ENCODE measurements at regions not wholly inside any gene's neighbourhood (a gene's known extent, or its start where the extent isn't known, plus 50 kb on each side); places are given as distances from the start of the nearest gene placed in this dataset.
"Not testable (repeated sequence)": the region's sequence is repeated elsewhere in the genome, so short reads cannot be mapped to it uniquely, and the experiment has no call there.

GRCh38 chr1:242936725-242937124, 318.4 kb downstream of the CEP170 start:
- H3K4me1 Mint-ChIP-seq; H3K4me2 ChIP-seq; H3K27me3 ChIP-seq; H3K36me3 Mint-ChIP-seq; H3K27ac Mint-ChIP-seq; H3K27me3 Mint-ChIP-seq (ENCODE audit: insufficient read depth, low read depth); H3K27ac ChIP-seq; H3K36me3 ChIP-seq; H3K9me3 Mint-ChIP-seq; H3K9me3 ChIP-seq (ENCODE audit: low read depth); H3F3A ChIP-seq (ENCODE audit: low read depth); H3K9ac ChIP-seq; H3K4me3 Mint-ChIP-seq; H4K20me1 ChIP-seq (ENCODE audit: low read depth); H3K4me3 ChIP-seq; H3K4me1 ChIP-seq; H2AFZ ChIP-seq (replicated peaks); H3K79me2 ChIP-seq (ENCODE audit: low read depth): not testable (repeated sequence)
- TF ChIP-seq, protein P1, sequence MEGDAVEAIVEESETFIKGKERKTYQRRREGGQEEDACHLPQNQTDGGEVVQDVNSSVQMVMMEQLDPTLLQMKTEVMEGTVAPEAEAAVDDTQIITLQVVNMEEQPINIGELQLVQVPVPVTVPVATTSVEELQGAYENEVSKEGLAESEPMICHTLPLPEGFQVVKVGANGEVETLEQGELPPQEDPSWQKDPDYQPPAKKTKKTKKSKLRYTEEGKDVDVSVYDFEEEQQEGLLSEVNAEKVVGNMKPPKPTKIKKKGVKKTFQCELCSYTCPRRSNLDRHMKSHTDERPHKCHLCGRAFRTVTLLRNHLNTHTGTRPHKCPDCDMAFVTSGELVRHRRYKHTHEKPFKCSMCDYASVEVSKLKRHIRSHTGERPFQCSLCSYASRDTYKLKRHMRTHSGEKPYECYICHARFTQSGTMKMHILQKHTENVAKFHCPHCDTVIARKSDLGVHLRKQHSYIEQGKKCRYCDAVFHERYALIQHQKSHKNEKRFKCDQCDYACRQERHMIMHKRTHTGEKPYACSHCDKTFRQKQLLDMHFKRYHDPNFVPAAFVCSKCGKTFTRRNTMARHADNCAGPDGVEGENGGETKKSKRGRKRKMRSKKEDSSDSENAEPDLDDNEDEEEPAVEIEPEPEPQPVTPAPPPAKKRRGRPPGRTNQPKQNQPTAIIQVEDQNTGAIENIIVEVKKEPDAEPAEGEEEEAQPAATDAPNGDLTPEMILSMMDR (IDR thresholded peaks at IDR 0.05) = peak; percentile 52
- DNase-seq (ENCODE audit: low spot score) = peak; percentile 46

- not testable (repeated sequence) for H3K4me1 ChIP-seq; H3K27ac Mint-ChIP-seq; DNase-seq (ENCODE audit: low spot score); H3K27me3 ChIP-seq; H3K4me3 ChIP-seq; H4K20me1 ChIP-seq (ENCODE audit: low read depth); H2AFZ ChIP-seq (replicated peaks); H3K36me3 ChIP-seq; H3K4me3 Mint-ChIP-seq; H3K79me2 ChIP-seq (ENCODE audit: low read depth); H3F3A ChIP-seq (ENCODE audit: low read depth); H3K4me1 Mint-ChIP-seq; H3K9me3 Mint-ChIP-seq; H3K9me3 ChIP-seq (ENCODE audit: low read depth); H3K27ac ChIP-seq; H3K4me2 ChIP-seq; H3K36me3 Mint-ChIP-seq; H3K9ac ChIP-seq
- peaks cover 10% of the 10 kb centered on the region for H3K27me3 Mint-ChIP-seq (ENCODE audit: insufficient read depth, low read depth)
Observed at GRCh38 chr1:242924717-242925116, 330.4 kb downstream of the CEP170 start.

DNA sequence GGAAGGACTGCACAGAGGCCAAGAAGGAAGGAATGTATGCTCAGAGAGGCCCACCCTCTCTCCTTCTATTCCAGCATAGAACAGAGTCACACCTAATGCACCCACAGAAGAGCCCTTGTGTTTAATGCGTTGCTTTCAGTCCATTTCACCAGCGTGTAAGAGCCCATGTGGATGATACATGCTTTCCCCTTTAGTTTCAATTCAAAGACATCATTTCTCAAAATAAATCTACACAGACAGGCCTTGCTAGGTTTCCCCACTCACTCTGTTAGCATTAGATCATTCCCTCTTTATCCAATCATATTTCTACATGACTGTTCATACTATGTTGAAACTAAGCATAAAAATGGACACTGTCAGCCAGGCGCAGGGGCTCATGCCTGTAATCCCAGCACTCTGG, 331.5 kb downstream of the CEP170 start:
- not testable (repeated sequence) for H3K4me1 ChIP-seq; H3K27ac ChIP-seq; H3F3A ChIP-seq (ENCODE audit: low read depth); H3K9ac ChIP-seq; H3K79me2 ChIP-seq (ENCODE audit: low read depth); H3K36me3 ChIP-seq; H3K4me3 Mint-ChIP-seq; H3K4me1 Mint-ChIP-seq; H3K36me3 Mint-ChIP-seq; H2AFZ ChIP-seq (replicated peaks); H3K27me3 ChIP-seq; DNase-seq (ENCODE audit: low spot score); H3K4me3 ChIP-seq; H4K20me1 ChIP-seq (ENCODE audit: low read depth); H3K4me2 ChIP-seq; H3K9me3 ChIP-seq (ENCODE audit: low read depth); H3K9me3 Mint-ChIP-seq; H3K27ac Mint-ChIP-seq
- H3K27me3 Mint-ChIP-seq (ENCODE audit: insufficient read depth, low read depth) = peaks cover 10% of the 10 kb centered on the region

GRCh38 chr1:242914729-242915128, 340.4 kb downstream of the CEP170 start:
- not testable (repeated sequence) for H3K27me3 Mint-ChIP-seq (ENCODE audit: insufficient read depth, low read depth); H3K4me1 ChIP-seq; H3K9ac ChIP-seq; H3K4me1 Mint-ChIP-seq; H3K36me3 ChIP-seq; H3K4me3 ChIP-seq; H3K9me3 Mint-ChIP-seq; H3K4me2 ChIP-seq; H3K27me3 ChIP-seq; H3K27ac Mint-ChIP-seq; H4K20me1 ChIP-seq (ENCODE audit: low read depth); H3K36me3 Mint-ChIP-seq; H3K4me3 Mint-ChIP-seq; DNase-seq (ENCODE audit: low spot score); H3F3A ChIP-seq (ENCODE audit: low read depth); H3K27ac ChIP-seq; H2AFZ ChIP-seq (replicated peaks); H3K79me2 ChIP-seq (ENCODE audit: low read depth); H3K9me3 ChIP-seq (ENCODE audit: low read depth)

GRCh38 chr1:242912855-242913254, 342.2 kb downstream of the CEP170 start:
- H3K4me2 ChIP-seq; H3K36me3 ChIP-seq; H3K27me3 Mint-ChIP-seq (ENCODE audit: insufficient read depth, low read depth); H3K36me3 Mint-ChIP-seq; H3K27me3 ChIP-seq; H4K20me1 ChIP-seq (ENCODE audit: low read depth); H3F3A ChIP-seq (ENCODE audit: low read depth); H3K27ac ChIP-seq; H3K4me3 ChIP-seq; H3K4me1 ChIP-seq; H3K79me2 ChIP-seq (ENCODE audit: low read depth); H3K9me3 Mint-ChIP-seq; H3K4me3 Mint-ChIP-seq; H3K9me3 ChIP-seq (ENCODE audit: low read depth); H2AFZ ChIP-seq (replicated peaks); DNase-seq (ENCODE audit: low spot score); H3K9ac ChIP-seq; H3K27ac Mint-ChIP-seq; H3K4me1 Mint-ChIP-seq: not testable (repeated sequence)

DNA sequence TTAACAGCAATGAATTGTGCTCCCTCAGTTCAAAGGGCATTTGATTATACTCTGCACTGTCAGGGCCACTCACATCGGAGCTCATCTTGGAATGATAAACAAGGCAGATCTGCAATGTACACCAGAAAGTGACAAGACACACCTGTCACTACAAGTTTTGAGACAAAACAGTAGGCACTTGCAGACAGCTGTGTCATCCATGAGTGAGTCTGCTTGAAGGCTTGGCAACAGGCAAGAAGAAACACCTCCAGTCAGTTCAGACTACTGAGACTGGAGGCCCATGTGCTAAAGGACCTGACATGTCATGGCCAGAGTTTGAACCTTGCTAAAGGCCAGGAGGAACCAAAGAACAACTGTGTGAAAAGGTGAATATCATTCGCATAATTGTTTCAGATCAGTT, 354.5 kb downstream of the CEP170 start:
- H3K27me3 Mint-ChIP-seq (ENCODE audit: insufficient read depth, low read depth); H3K4me2 ChIP-seq; H3K9ac ChIP-seq; H3K4me1 Mint-ChIP-seq; H3K9me3 ChIP-seq (ENCODE audit: low read depth); H3K79me2 ChIP-seq (ENCODE audit: low read depth); H2AFZ ChIP-seq (replicated peaks); H3K27ac ChIP-seq; H3K36me3 ChIP-seq; H3F3A ChIP-seq (ENCODE audit: low read depth); H3K27me3 ChIP-seq; H3K36me3 Mint-ChIP-seq; H3K4me3 ChIP-seq; H4K20me1 ChIP-seq (ENCODE audit: low read depth); H3K9me3 Mint-ChIP-seq; H3K4me1 ChIP-seq; DNase-seq (ENCODE audit: low spot score); H3K27ac Mint-ChIP-seq; H3K4me3 Mint-ChIP-seq: not testable (repeated sequence)
